Muscle layer of colon (tissue), 2 donors: ENCODE measurements at regions not wholly inside any gene's neighbourhood (a gene's known extent, or its start where the extent isn't known, plus 50 kb on each side); places are given as distances from the start of the nearest gene placed in this dataset.

Source experiments
- H3K27ac ChIP-seq: one replicate; pipeline ENCODE4 v1.7.0; 2013; ENCODE audit warnings: low read depth, mild to moderate bottlenecking, low read length, moderate library complexity
- H3K27me3 ChIP-seq, 2 donors: one replicate each; pipeline ENCODE4 v1.7.0; 2013; ENCODE audit warnings: low read length in 2 of 2, mild to moderate bottlenecking in 2 of 2; ENCODE audit not compliant: insufficient read depth in 2 of 2, control insufficient read depth in 1 of 2
- H3K36me3 ChIP-seq: one replicate; pipeline ENCODE4 v1.7.0; 2013; ENCODE audit warnings: mild to moderate bottlenecking, low read length; ENCODE audit not compliant: insufficient read depth
- H3K4me1 ChIP-seq: one replicate; pipeline ENCODE4 v1.7.0; 2013; ENCODE audit warnings: mild to moderate bottlenecking, low read length; ENCODE audit not compliant: insufficient read depth
- H3K4me3 ChIP-seq, 2 donors: one replicate each; pipeline ENCODE4 v1.7.0; 2013; ENCODE audit warnings: low read length in 2 of 2, low read depth in 1 of 2, mild to moderate bottlenecking in 1 of 2, moderate library complexity in 1 of 2
- H3K9ac ChIP-seq: one replicate; pipeline ENCODE4 v1.7.0; 2013; ENCODE audit warnings: low read length
- H3K9me3 ChIP-seq: one replicate; pipeline ENCODE4 v1.7.0; 2013; ENCODE audit warnings: mild to moderate bottlenecking, low read length
- donor health status: abdominal sarcoma.
- donor health status: Adenocarcinoma of cecum.

- Histone ChIP-seq H3K4me1 (peaks cover 7% of the 10 kb centered on the region), H3K27me3 (peaks cover 0 to 8% of the 10 kb centered on the region in 2 donors), H3K9ac (no peak overlapping the region), H3K4me3 (no peak overlapping the region), H3K36me3 (no peaks in the 10 kb centered on the region), H3K9me3 (no peaks in the 10 kb centered on the region), H3K27ac (no peak overlapping the region)
Observed at GRCh38 chrX:39398963-39399261, 597.7 kb downstream of the MID1IP1 start.

DNA sequence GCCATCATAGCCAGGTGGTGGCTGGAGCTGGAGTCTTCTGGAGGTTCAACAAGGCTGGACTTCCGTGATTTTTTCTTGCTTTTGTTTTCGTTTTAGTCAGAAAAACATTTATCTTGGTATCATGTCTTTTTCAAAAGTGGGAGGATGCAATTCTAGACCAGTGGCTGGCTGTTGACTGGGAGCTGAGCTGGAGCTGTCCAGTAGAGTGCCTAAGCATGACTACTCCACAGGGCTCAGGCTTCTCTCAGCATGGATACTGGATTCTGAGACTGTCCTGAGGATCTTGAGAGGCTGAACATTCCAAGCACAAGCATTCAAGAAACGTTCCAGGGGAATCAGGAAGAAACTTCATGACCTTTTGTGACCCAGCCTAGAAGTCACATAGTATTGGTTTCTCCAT is 598.1 kb downstream of the MID1IP1 start:
- H3K4me3 ChIP-seq = no peak overlapping the region
- no peak overlapping the region for H3K27ac ChIP-seq
- H3K4me1 ChIP-seq = peaks cover 7% of the 10 kb centered on the region
- H3K9me3 ChIP-seq = no peaks in the 10 kb centered on the region
- no peak overlapping the region for H3K9ac ChIP-seq
- no peaks in the 10 kb centered on the region for H3K36me3 ChIP-seq
- peaks cover 0 to 8% of the 10 kb centered on the region in 2 donors for H3K27me3 ChIP-seq

DNA sequence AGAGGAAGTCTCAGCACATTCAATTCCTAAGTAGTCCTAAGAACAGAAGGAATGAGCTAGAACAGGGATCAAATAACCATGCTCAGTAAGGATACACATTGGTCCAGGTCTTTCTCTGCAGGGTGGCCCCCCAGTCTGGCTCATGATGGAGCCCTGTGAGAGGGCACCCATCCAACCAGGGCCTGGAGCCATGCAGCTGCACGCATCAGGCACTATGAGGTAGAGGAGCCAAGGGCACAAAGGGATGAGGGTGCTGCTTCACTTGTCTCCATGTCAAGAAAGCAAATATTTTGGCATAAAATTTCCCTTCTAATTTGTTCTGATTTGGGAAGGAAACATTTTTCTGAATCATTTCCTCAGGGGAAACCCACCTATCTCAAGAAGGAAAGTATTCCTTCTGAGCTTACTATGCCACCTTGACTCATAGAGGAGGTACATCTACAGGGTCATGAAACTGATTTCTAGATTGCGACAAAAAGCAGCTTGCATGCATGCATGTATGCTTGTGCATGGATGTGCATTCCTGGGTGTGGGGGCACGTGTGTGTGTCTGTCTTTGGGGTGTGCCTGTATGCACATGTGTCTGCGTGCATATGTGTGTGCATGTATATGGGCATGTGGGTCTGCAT is 600.3 kb downstream of the MID1IP1 start:
- peaks cover 7% of the 10 kb centered on the region for H3K4me1 ChIP-seq
- no peaks in the 10 kb centered on the region for H3K36me3 ChIP-seq
- no peaks in the 10 kb centered on the region for H3K9me3 ChIP-seq
- peaks cover under 1 to 8% of the 10 kb centered on the region in 2 donors for H3K27me3 ChIP-seq
- no peak overlapping the region for H3K27ac ChIP-seq
- H3K4me3 ChIP-seq = no peak overlapping the region
- H3K9ac ChIP-seq = no peak overlapping the region

- H3K27me3 ChIP-seq = peaks cover 5 to 8% of the 10 kb centered on the region in 2 donors
- peaks cover 7% of the 10 kb centered on the region for H3K4me1 ChIP-seq
- H3K27ac ChIP-seq = no peak overlapping the region
- H3K9me3 ChIP-seq = no peaks in the 10 kb centered on the region
- no peak overlapping the region for H3K4me3 ChIP-seq
- H3K36me3 ChIP-seq = no peaks in the 10 kb centered on the region
- no peak overlapping the region for H3K9ac ChIP-seq
Observed at GRCh38 chrX:39402158-39402557, 600.9 kb downstream of the MID1IP1 start.

- H3K9ac ChIP-seq = no peak overlapping the region
- no peaks in the 10 kb centered on the region for H3K4me1 ChIP-seq
- peaks cover 0 to 5% of the 10 kb centered on the region in 2 donors for H3K27me3 ChIP-seq
- H3K27ac ChIP-seq = no peak overlapping the region
- no peak overlapping the region for H3K4me3 ChIP-seq
- H3K9me3 ChIP-seq = no peaks in the 10 kb centered on the region
- H3K36me3 ChIP-seq = no peaks in the 10 kb centered on the region
Observed at GRCh38 chrX:39406799-39407198, 605.5 kb downstream of the MID1IP1 start.

- H3K27ac ChIP-seq = no peak overlapping the region
- no peak overlapping the region for H3K4me3 ChIP-seq
- no peaks in the 10 kb centered on the region for H3K4me1 ChIP-seq
- no peaks in the 10 kb centered on the region for H3K9me3 ChIP-seq
- H3K27me3 ChIP-seq = peaks cover 9 to 11% of the 10 kb centered on the region in 2 donors
- H3K36me3 ChIP-seq = no peaks in the 10 kb centered on the region
- H3K9ac ChIP-seq = no peak overlapping the region
Observed at GRCh38 chrX:39409246-39409917, 608.1 kb downstream of the MID1IP1 start.

GRCh38 chrX:39414290-39414854 is 613.1 kb downstream of the MID1IP1 start:
- Histone ChIP-seq H3K9ac (no peak overlapping the region), H3K9me3 (no peaks in the 10 kb centered on the region), H3K4me1 (peaks cover under 1% of the 10 kb centered on the region), H3K4me3 (no peak overlapping the region), H3K27me3 (peaks cover 6 to 9% of the 10 kb centered on the region in 2 donors), H3K27ac (no peak overlapping the region), H3K36me3 (no peaks in the 10 kb centered on the region)

DNA sequence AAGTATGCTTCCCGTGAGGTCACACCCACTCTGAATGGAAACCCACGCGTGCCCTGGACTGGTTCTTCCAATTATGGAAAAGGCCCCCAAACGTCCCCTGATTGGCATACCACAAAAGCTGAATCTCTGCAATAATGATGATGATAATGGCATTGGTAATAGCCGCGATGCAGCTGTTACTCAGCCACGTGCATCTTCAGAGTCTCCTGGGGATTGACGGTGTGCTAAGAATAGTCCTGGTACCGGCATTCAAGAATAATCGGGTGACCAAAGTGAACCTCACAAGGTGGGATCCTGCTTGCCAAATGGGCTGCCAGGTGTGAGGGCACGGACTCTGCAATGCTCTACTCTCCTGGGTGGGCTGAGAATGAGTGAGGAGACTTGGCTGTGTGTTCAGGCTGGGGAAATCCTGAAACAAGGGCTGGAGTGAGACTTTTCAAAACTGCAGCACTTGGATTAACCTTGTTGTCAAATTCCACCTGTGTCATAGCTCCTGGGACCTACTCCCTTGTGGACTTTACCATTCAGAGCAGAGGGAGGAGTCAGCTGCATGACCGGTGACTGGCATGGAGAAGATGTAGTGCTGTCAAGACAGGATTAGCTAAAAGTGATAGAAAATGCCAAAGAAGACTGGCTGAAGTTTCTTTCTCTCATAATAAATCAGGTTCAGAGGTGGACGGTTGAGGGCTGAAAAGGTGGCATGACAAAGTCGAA is 615.4 kb downstream of the MID1IP1 start:
- H3K4me3 ChIP-seq = no peak overlapping the region
- peaks cover 4% of the 10 kb centered on the region for H3K4me1 ChIP-seq
- H3K9me3 ChIP-seq = no peaks in the 10 kb centered on the region
- H3K27me3 ChIP-seq = peaks cover 6 to 9% of the 10 kb centered on the region in 2 donors
- H3K27ac ChIP-seq = no peak overlapping the region
- H3K9ac ChIP-seq = no peak overlapping the region
- H3K36me3 ChIP-seq = no peaks in the 10 kb centered on the region

DNA sequence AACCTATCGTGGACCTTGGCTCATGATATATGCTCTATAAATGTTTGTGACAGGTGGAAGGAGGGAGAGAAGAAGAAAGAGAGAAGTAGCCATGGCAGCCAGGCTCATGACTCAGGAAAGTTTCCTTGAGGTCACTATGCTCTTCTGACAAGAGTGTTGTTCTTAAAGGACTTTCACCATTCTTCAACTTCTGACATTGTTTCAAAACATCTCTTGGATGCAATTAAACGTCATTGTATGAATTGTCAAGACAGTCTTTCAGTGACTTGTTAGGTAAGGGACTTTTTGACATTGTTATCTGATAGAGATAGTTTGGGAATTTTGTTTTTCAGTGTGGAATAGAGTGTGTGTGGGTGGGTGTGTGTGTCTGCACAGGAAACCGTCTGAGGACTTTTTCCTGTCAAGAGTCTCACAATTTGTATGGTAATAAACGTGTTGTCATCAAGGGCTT is 617.0 kb downstream of the MID1IP1 start:
- no peak overlapping the region for H3K4me3 ChIP-seq
- no peak overlapping the region for H3K9ac ChIP-seq
- peaks cover 4% of the 10 kb centered on the region for H3K4me1 ChIP-seq
- no peak overlapping the region for H3K27ac ChIP-seq
- no peaks in the 10 kb centered on the region for H3K9me3 ChIP-seq
- no peaks in the 10 kb centered on the region for H3K27me3 ChIP-seq
- H3K36me3 ChIP-seq = no peaks in the 10 kb centered on the region

DNA sequence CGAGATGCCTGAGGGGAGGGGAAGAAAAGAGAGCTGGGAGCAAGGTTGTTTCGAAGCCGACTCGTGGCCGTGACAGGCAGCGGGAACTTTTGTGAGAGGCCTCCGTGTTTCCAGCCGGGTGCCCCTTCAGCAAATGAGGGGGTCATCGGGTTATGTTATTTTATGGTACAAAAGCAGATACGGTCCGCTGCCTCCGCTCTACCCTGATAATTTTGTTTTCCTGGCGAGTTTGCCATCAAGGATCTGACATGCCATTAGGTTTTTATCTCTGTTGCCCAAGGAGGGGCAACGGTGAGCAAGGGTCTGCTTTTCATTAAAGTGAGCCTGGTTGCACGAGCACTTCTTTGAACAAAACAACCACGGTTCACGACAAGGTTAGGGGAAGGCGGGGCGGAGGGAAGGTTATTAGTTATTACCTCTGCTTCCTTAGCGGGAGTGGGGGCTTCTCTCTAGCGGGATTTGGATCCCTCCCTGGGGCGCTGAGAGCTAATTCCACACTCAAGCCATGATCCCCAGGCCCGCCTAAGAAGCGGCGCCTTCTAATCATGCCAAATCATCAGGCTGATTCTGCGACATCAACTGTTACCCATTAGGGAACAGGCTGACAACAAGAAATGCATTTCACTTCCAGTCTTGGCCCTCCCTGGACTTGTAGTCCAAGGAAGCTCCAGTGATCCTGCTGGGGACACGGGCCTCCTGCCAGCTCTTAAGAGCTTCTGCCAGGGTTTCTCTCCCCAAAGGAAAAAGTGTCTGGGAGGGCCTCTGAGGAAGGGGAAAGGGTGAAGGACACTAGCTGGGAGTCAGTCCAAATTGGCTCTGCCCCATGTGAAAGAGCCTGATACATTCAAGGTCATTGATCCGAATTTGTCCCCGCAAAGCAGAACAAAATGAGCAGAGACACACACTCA is 617.7 kb downstream of the MID1IP1 start:
- H3K9me3 ChIP-seq = no peaks in the 10 kb centered on the region
- peaks cover 4% of the 10 kb centered on the region for H3K4me1 ChIP-seq
- H3K4me3 ChIP-seq = no peak overlapping the region
- no peak overlapping the region for H3K9ac ChIP-seq
- no peaks in the 10 kb centered on the region for H3K27me3 ChIP-seq
- H3K27ac ChIP-seq = no peak overlapping the region
- no peaks in the 10 kb centered on the region for H3K36me3 ChIP-seq

GRCh38 chrX:39421006-39421405 is 619.7 kb downstream of the MID1IP1 start:
- H3K36me3 ChIP-seq = no peaks in the 10 kb centered on the region
- H3K4me1 ChIP-seq = peaks cover 4% of the 10 kb centered on the region
- H3K4me3 ChIP-seq = no peak overlapping the region

More at GRCh38 chrX:39421006-39421405, 619.7 kb downstream of the MID1IP1 start:
- no peaks in the 10 kb centered on the region for H3K27me3 ChIP-seq
- H3K9ac ChIP-seq = no peak overlapping the region
- H3K9me3 ChIP-seq = no peaks in the 10 kb centered on the region
- H3K27ac ChIP-seq = no peak overlapping the region
